Endothelial cell of umbilical vein (primary cell): ENCODE measurements at regions not wholly inside any gene's neighbourhood (a gene's known extent, or its start where the extent isn't known, plus 50 kb on each side); places are given as distances from the start of the nearest gene placed in this dataset.

ENCODE experiments used
- BruUV-seq: library from RNA; stranded (reverse); fragments of 400-500 nt; replicated peaks from 2 replicates; lab custom pipeline; 2021; lab: Mats Ljungman, UMichigan
- CTCF ChIA-PET: fragments of 300-600, 350-600 bp; sonication (Branson Sonifier 250); formaldehyde crosslinking; loops from one replicate; lab custom pipeline; 2021; ENCODE audit warnings: antibody characterized with exemption, inconsistent platforms; lab: Charles Lee
- POLR2A ChIA-PET: fragments of 300-600, 350-600 bp; sonication (Branson Sonifier 250); formaldehyde crosslinking; loops from one replicate; lab custom pipeline; 2021; ENCODE audit warnings: antibody characterized with exemption, inconsistent platforms; lab: Charles Lee
- DNase-seq: peaks from one replicate; pipeline ENCODE4 v3.0.0-alpha.2; 2011; ENCODE audit warnings: low read depth, low spot score
- FAIRE-seq: peaks from 2 replicates; lab custom pipeline; 2011; peaks lifted over from hg19 to GRCh38; lab: Jason Lieb, UNC
- H2AFZ ChIP-seq: 2 replicates; pipeline ENCODE4 v1.6.0; 2012; ENCODE audit warnings: low read depth, low read length, control low read depth, inconsistent platforms
- H3K27ac ChIP-seq: 2 replicates; pipeline ENCODE4 v1.5.1; 2011; ENCODE audit warnings: low read depth, mild to moderate bottlenecking, control low read depth, low read length, moderate library complexity; ENCODE audit not compliant: insufficient read depth
- H3K27me3 ChIP-seq, 2 experiments: 2 replicates each; pipeline versions ENCODE4 v1.6.0 to v1.6.1; 2011; ENCODE audit warnings: low read length in 2 of 2, mixed read lengths in 1 of 2; ENCODE audit not compliant: control insufficient read depth in 2 of 2, insufficient read depth in 2 of 2
- H3K36me3 ChIP-seq, 2 experiments: 2 replicates in 1 of 2; 3 replicates in 1 of 2; pipeline ENCODE4 v1.5.1; 2011; ENCODE audit warnings: low read length in 2 of 2, mild to moderate bottlenecking in 1 of 2, moderate library complexity in 1 of 2; ENCODE audit not compliant: control insufficient read depth in 2 of 2, insufficient read depth in 2 of 2; ENCODE audit errors: extremely low read depth in 1 of 2
- H3K4me1 ChIP-seq: 3 replicates; pipeline ENCODE4 v1.5.1; 2011; ENCODE audit warnings: mild to moderate bottlenecking, low read length; ENCODE audit not compliant: control insufficient read depth, insufficient read depth; ENCODE audit errors: extremely low read depth
- H3K4me2 ChIP-seq: 2 replicates; pipeline ENCODE4 v1.6.1; 2011; ENCODE audit warnings: low read length, control low read depth, mixed read lengths; ENCODE audit not compliant: insufficient read depth
- H3K4me3 ChIP-seq, 3 experiments: fragments of 200-600 bp in 1 of 3; sonication (generic), shearing (Covaris generic) in 1 of 3; replicated peaks in 1 of 3; 2 replicates each; pipeline ENCODE4 v1.5.1; 2011 to 2016; ENCODE audit warnings: control low read depth in 3 of 3, low read length in 3 of 3, mild to moderate bottlenecking in 2 of 3, inconsistent platforms in 1 of 3, low read depth in 1 of 3, moderate library complexity in 1 of 3; ENCODE audit not compliant: insufficient read depth in 1 of 3
- H3K79me2 ChIP-seq: 2 replicates; pipeline ENCODE4 v1.6.0; 2012; ENCODE audit warnings: low read length, inconsistent platforms; ENCODE audit not compliant: control insufficient read depth, insufficient read depth
- H3K9ac ChIP-seq: replicated peaks from 2 replicates; pipeline ENCODE3; 2011; ENCODE audit warnings: low read length, control low read depth; ENCODE audit not compliant: insufficient read depth; ENCODE audit errors: extremely low read depth
- H3K9me1 ChIP-seq: replicated peaks from 3 replicates; pipeline ENCODE4 v1.6.0; 2011; ENCODE audit warnings: mild to moderate bottlenecking, low read length; ENCODE audit not compliant: control insufficient read depth, insufficient read depth; ENCODE audit errors: extremely low read depth
- H3K9me3 ChIP-seq: replicated peaks from 2 replicates; pipeline ENCODE4 v1.5.1; 2012; ENCODE audit warnings: low read length, inconsistent platforms; ENCODE audit not compliant: control insufficient read depth, insufficient read depth
- H4K20me1 ChIP-seq: replicated peaks from 2 replicates; pipeline ENCODE3; 2011; ENCODE audit warnings: mild to moderate bottlenecking, low read length; ENCODE audit not compliant: control insufficient read depth, insufficient read depth; ENCODE audit errors: extremely low read depth
- EZH2 ChIP-seq: IDR thresholded peaks from 2 replicates; pipeline ENCODE4 v1.6.1; 2012; ENCODE audit warnings: borderline replicate concordance, low read depth, mild to moderate bottlenecking, moderate library complexity, low read length, inconsistent platforms; ENCODE audit not compliant: severe bottlenecking
- FOS ChIP-seq: IDR thresholded peaks from 2 replicates; pipeline ENCODE4 v1.6.1; 2011; ENCODE audit warnings: mild to moderate bottlenecking, low read length, moderate library complexity, borderline replicate concordance; ENCODE audit not compliant: insufficient read depth
- GATA2 ChIP-seq: IDR thresholded peaks from 2 replicates; pipeline ENCODE4 v1.7.0; 2011; ENCODE audit warnings: low read depth, mild to moderate bottlenecking, moderate library complexity, mixed read lengths, low read length; ENCODE audit not compliant: insufficient read length, insufficient read depth
- JUN ChIP-seq: IDR thresholded peaks from 2 replicates; pipeline ENCODE4 v1.6.1; 2011; ENCODE audit warnings: borderline replicate concordance, low read depth; ENCODE audit not compliant: insufficient read length, insufficient read depth
- MAX ChIP-seq: IDR thresholded peaks from 2 replicates; pipeline ENCODE4 v1.6.1; 2011; ENCODE audit not compliant: insufficient read depth, insufficient read length
- MYC ChIP-seq: IDR thresholded peaks from one replicate; pipeline ENCODE4 v1.6.1; 2011; ENCODE audit warnings: mild to moderate bottlenecking, low read depth, low read length
- POLR2A ChIP-seq: IDR thresholded peaks from 2 replicates; pipeline ENCODE4 v1.6.1; 2012; ENCODE audit warnings: low read depth, mild to moderate bottlenecking, control low read depth, low read length
- POLR2AphosphoS5 ChIP-seq: IDR thresholded peaks from 2 replicates; pipeline ENCODE4 v1.6.1; 2012; ENCODE audit warnings: low read depth, mild to moderate bottlenecking, control low read depth, low read length, moderate library complexity; ENCODE audit not compliant: insufficient read depth
- dilution Hi-C: fragments of 300-500 bp; cut with MboI; formaldehyde crosslinking; loops from one replicate; pipeline ENCODE4 v1.15.0; 2019; ENCODE audit warnings: low sequenced_read_pairs; ENCODE audit not compliant: extremely low pct_ligation_motif_present
- intact Hi-C: fragments of 100-400 bp; cut with micrococcal nuclease; formaldehyde crosslinking; loops from one replicate; pipeline ENCODE4 v1.10.0; 2022
- TF ChIP-seq, protein P1 (sequence below), 2 donors: IDR thresholded peaks; 1 replicate in 1 of 2; 2 replicates in 1 of 2; pipeline ENCODE4 v1.5.1; 2011; ENCODE audit warnings: low read length in 2 of 2, mild to moderate bottlenecking in 2 of 2, moderate library complexity in 2 of 2, control low read depth in 1 of 2, inconsistent platforms in 1 of 2, low read depth in 1 of 2; ENCODE audit not compliant: insufficient read depth in 1 of 2; ENCODE audit errors: extremely low read depth in 1 of 2

GRCh38 chr11:23308041-23308440 lies 447.8 kb upstream of the CCDC179 start:
- no peak overlapping the region for H2AFZ ChIP-seq
- ChIA-PET POLR2A (no interaction called here), CTCF (no interaction called here)
- no peak overlapping the region for H3K9ac ChIP-seq
- dilution Hi-C loops (no loop called here), intact Hi-C loops (no loop called here)
- DNase-seq (no peak), FAIRE-seq (no peak)
- peaks cover 12% of the 10 kb centered on the region for H3K4me1 ChIP-seq
- H3K4me2 ChIP-seq, result no peak overlapping the region
- no peak overlapping the region for H3K27ac ChIP-seq
- TF ChIP-seq, protein P1, sequence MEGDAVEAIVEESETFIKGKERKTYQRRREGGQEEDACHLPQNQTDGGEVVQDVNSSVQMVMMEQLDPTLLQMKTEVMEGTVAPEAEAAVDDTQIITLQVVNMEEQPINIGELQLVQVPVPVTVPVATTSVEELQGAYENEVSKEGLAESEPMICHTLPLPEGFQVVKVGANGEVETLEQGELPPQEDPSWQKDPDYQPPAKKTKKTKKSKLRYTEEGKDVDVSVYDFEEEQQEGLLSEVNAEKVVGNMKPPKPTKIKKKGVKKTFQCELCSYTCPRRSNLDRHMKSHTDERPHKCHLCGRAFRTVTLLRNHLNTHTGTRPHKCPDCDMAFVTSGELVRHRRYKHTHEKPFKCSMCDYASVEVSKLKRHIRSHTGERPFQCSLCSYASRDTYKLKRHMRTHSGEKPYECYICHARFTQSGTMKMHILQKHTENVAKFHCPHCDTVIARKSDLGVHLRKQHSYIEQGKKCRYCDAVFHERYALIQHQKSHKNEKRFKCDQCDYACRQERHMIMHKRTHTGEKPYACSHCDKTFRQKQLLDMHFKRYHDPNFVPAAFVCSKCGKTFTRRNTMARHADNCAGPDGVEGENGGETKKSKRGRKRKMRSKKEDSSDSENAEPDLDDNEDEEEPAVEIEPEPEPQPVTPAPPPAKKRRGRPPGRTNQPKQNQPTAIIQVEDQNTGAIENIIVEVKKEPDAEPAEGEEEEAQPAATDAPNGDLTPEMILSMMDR (IDR thresholded peaks at IDR 0.05; ENCODE audit: extremely low read depth in 1 of 2, insufficient read depth in 1 of 2, low read depth in 1 of 2, low read length in 2 of 2), result no peak
- no peak for TF ChIP-seq POLR2A
- no peaks in the 10 kb centered on the region for H3K9me1 ChIP-seq
- no TSS peak for BruUV-seq
- no peaks in the 10 kb centered on the region for H3K36me3 ChIP-seq
- H3K4me3 ChIP-seq, result no peak overlapping the region
- H3K79me2 ChIP-seq, result no peaks in the 10 kb centered on the region
- H4K20me1 ChIP-seq, result no peaks in the 10 kb centered on the region
- no peaks in the 10 kb centered on the region for H3K27me3 ChIP-seq
- H3K9me3 ChIP-seq, result no peaks in the 10 kb centered on the region

- dilution Hi-C loops (no loop called here), intact Hi-C loops (no loop called here)
- Histone ChIP-seq H4K20me1 (no peaks in the 10 kb centered on the region), H2AFZ (no peak overlapping the region), H3K27me3 (no peaks in the 10 kb centered on the region), H3K4me2 (no peak overlapping the region), H3K9ac (no peak overlapping the region), H3K9me3 (no peaks in the 10 kb centered on the region), H3K4me3 (no peak overlapping the region), H3K4me1 (peaks cover 28% of the 10 kb centered on the region), H3K9me1 (no peaks in the 10 kb centered on the region), H3K79me2 (no peaks in the 10 kb centered on the region), H3K27ac (no peak overlapping the region), H3K36me3 (no peaks in the 10 kb centered on the region)
- BruUV-seq, result no TSS peak
- ChIA-PET CTCF (no interaction called here), POLR2A (no interaction called here)
- no peak for DNase-seq
- no peak for TF ChIP-seq GATA2
- no peak for TF ChIP-seq POLR2AphosphoS5
- TF ChIP-seq, protein P1 (IDR thresholded peaks at IDR 0.05; ENCODE audit: extremely low read depth in 1 of 2, insufficient read depth in 1 of 2, low read depth in 1 of 2, low read length in 2 of 2), result no peak
- no peak for TF ChIP-seq MAX
- TF ChIP-seq FOS, result no peak
- no peak for TF ChIP-seq POLR2A
- no peak for TF ChIP-seq JUN
- no peak for TF ChIP-seq EZH2
- TF ChIP-seq MYC, result no peak
- FAIRE-seq, result no peak
Measured at GRCh38 chr11:23310276-23310675, 450.0 kb upstream of the CCDC179 start.
